Keratinocyte (primary cell): ENCODE measurements at regions not wholly inside any gene's neighbourhood (a gene's known extent, or its start where the extent isn't known, plus 50 kb on each side); places are given as distances from the start of the nearest gene placed in this dataset.

Experiments used
- DNase-seq: peaks from one replicate; pipeline ENCODE4 v3.0.0-alpha.2; 2011; ENCODE audit warnings: low read depth, missing footprints, low spot score
- FAIRE-seq: peaks from 2 replicates; lab custom pipeline; 2011; peaks lifted over from hg19 to GRCh38; lab: Jason Lieb, UNC
- H2AFZ ChIP-seq: 2 replicates; pipeline ENCODE4 v1.6.0; 2012; ENCODE audit warnings: low read length, control low read depth, inconsistent platforms; ENCODE audit not compliant: control insufficient read depth
- H3K27ac ChIP-seq: 2 replicates; pipeline ENCODE4 v1.5.1; 2011; ENCODE audit warnings: low read length; ENCODE audit not compliant: control insufficient read depth, insufficient read depth
- H3K27me3 ChIP-seq: 3 replicates; pipeline ENCODE4 v1.6.0; 2011; ENCODE audit warnings: low read length; ENCODE audit not compliant: control insufficient read depth, insufficient read depth; ENCODE audit errors: extremely low read depth
- H3K36me3 ChIP-seq, 2 experiments: 2 replicates in 1 of 2; 3 replicates in 1 of 2; pipeline ENCODE4 v1.5.1; 2011; ENCODE audit warnings: low read length in 2 of 2, mild to moderate bottlenecking in 1 of 2; ENCODE audit not compliant: control insufficient read depth in 2 of 2, insufficient read depth in 2 of 2; ENCODE audit errors: extremely low read depth in 1 of 2
- H3K4me1 ChIP-seq: 3 replicates; pipeline ENCODE4 v1.5.1; 2011; ENCODE audit warnings: low read length; ENCODE audit not compliant: control insufficient read depth, insufficient read depth; ENCODE audit errors: extremely low read depth
- H3K4me2 ChIP-seq: 3 replicates; pipeline ENCODE4 v1.6.0; 2011; ENCODE audit warnings: low read depth, low read length; ENCODE audit not compliant: control insufficient read depth, insufficient read depth; ENCODE audit errors: extremely low read depth
- H3K4me3 ChIP-seq, 3 experiments: fragments of 200-600 bp in 1 of 3; sonication (generic) in 1 of 3; 2 replicates in 2 of 3; 3 replicates in 1 of 3; pipeline ENCODE4 v1.5.1; 2011 to 2016; ENCODE audit warnings: low read length in 3 of 3, mild to moderate bottlenecking in 3 of 3, control low read depth in 2 of 3, inconsistent platforms in 1 of 3, low read depth in 1 of 3, mixed read lengths in 1 of 3, mixed run types in 1 of 3, moderate library complexity in 1 of 3; ENCODE audit not compliant: control insufficient read depth in 2 of 3, insufficient read depth in 2 of 3; ENCODE audit errors: extremely low read depth in 1 of 3
- H3K79me2 ChIP-seq: 2 replicates; pipeline ENCODE4 v1.6.0; 2012; ENCODE audit warnings: low read length; ENCODE audit not compliant: control insufficient read depth, insufficient read depth
- H3K9ac ChIP-seq: 3 replicates; pipeline ENCODE4 v1.6.0; 2011; ENCODE audit warnings: low read length; ENCODE audit not compliant: control insufficient read depth, insufficient read depth; ENCODE audit errors: extremely low read depth
- H3K9me1 ChIP-seq: 3 replicates; pipeline ENCODE4 v1.6.0; 2011; ENCODE audit warnings: low read length; ENCODE audit not compliant: control insufficient read depth, insufficient read depth; ENCODE audit errors: extremely low read depth
- H3K9me3 ChIP-seq: 2 replicates; pipeline ENCODE4 v1.5.1; 2012; ENCODE audit warnings: low read depth, low read length; ENCODE audit not compliant: control insufficient read depth
- H4K20me1 ChIP-seq: 3 replicates; pipeline ENCODE4 v1.6.0; 2011; ENCODE audit warnings: low read length; ENCODE audit not compliant: control insufficient read depth, insufficient read depth; ENCODE audit errors: extremely low read depth
- EZH2 ChIP-seq: IDR thresholded peaks from one replicate; pipeline ENCODE4 v1.6.1; 2012; ENCODE audit warnings: inconsistent platforms, mild to moderate bottlenecking, low read length, moderate library complexity
- dilution Hi-C: fragments of 300-500 bp; cut with MboI; formaldehyde crosslinking; loops from one replicate; pipeline ENCODE4 v1.7.0; 2020; ENCODE audit warnings: low sequenced_read_pairs; ENCODE audit not compliant: extremely low pct_ligation_motif_present
- TF ChIP-seq, protein P1 (sequence below), 3 experiments: IDR thresholded peaks in 1 of 3; conservative IDR thresholded peaks in 1 of 3; optimal IDR thresholded peaks in 1 of 3; 2 replicates in 2 of 3; 3 replicates in 1 of 3; pipeline versions ENCODE3 to v1.5.1; 2011; ENCODE audit warnings: low read length in 3 of 3, mild to moderate bottlenecking in 3 of 3, moderate library complexity in 2 of 3, control low read depth in 1 of 3, inconsistent platforms in 1 of 3; ENCODE audit not compliant: insufficient read depth in 2 of 3; ENCODE audit errors: extremely low read depth in 1 of 3

DNA sequence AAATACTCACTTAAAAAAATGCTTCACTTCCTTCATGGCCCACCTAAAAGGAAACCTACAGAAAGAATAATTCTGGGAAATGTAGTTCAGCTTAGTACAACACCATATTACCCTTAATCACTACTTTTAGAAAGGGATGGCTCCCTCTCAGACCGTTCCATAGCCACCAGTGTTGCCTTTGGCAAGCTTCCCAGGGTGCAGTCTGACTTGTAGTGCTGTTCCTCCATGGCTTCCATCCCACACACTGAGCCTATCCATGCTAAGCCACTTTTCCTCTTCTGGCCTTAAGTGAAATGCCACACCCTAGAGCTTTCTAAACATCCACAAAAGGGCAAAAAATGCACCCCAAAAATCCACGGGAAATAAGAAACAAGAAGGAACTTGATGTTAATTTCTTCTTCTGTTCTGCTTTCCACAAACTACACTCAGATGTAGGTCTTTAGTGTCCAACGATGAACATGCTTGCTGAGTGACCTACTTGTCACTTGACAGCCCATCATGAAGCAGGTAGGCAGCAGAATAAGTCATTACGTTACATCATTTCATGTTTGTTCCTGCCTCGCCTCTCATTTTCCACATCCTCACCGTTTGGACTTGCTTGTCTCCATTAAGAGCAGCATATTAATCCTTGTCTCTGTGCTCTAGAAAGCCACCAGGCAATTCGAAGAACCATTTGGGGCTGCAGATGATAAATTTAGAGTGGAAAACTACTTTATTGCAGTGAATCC, 391.1 kb upstream of the GRAMD2B start:
- H3K4me3 ChIP-seq = no peak overlapping the region
- H2AFZ ChIP-seq = no peak overlapping the region
- dilution Hi-C loops = no loop called here
- FAIRE-seq (peak; percentile 44), DNase-seq (no peak)
- TF ChIP-seq, protein P1, sequence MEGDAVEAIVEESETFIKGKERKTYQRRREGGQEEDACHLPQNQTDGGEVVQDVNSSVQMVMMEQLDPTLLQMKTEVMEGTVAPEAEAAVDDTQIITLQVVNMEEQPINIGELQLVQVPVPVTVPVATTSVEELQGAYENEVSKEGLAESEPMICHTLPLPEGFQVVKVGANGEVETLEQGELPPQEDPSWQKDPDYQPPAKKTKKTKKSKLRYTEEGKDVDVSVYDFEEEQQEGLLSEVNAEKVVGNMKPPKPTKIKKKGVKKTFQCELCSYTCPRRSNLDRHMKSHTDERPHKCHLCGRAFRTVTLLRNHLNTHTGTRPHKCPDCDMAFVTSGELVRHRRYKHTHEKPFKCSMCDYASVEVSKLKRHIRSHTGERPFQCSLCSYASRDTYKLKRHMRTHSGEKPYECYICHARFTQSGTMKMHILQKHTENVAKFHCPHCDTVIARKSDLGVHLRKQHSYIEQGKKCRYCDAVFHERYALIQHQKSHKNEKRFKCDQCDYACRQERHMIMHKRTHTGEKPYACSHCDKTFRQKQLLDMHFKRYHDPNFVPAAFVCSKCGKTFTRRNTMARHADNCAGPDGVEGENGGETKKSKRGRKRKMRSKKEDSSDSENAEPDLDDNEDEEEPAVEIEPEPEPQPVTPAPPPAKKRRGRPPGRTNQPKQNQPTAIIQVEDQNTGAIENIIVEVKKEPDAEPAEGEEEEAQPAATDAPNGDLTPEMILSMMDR (optimal IDR thresholded peaks at IDR 0.05 in 1 of 3, IDR thresholded peaks at IDR 0.05 in 1 of 3, conservative IDR thresholded peaks at IDR 0.05 in 1 of 3; ENCODE audit: extremely low read depth in 1 of 3, insufficient read depth in 2 of 3, low read length in 3 of 3) = no peak
- no peak for TF ChIP-seq EZH2
- no peaks in the 10 kb centered on the region for H3K9me1 ChIP-seq
- no peaks in the 10 kb centered on the region for H3K4me1 ChIP-seq
- H3K4me2 ChIP-seq = no peak overlapping the region
- H3K79me2 ChIP-seq = no peaks in the 10 kb centered on the region
- H3K9me3 ChIP-seq = no peaks in the 10 kb centered on the region
- no peaks in the 10 kb centered on the region for H3K27me3 ChIP-seq
- no peak overlapping the region for H3K27ac ChIP-seq
- no peak overlapping the region for H3K9ac ChIP-seq
- no peaks in the 10 kb centered on the region for H3K36me3 ChIP-seq
- no peaks in the 10 kb centered on the region for H4K20me1 ChIP-seq

DNA sequence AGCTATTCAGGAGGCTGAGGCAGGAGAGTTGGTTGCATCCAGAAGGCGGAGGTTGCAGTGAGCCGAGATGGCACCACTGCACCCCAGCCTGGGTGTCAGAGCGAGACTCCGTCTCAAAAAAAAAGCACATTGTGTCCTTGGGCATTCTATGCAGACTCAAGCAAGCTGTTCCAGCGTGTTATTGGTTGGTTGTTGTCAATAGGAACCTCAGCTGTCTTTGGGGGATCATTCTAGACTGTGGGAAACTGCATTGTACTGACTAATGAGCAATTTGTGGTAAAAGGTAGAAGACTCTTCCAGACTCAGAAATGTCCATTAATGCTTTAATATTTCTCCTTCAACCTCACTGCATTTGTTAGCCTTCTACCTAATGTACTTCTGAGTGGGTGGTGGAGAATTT, 379.5 kb upstream of the GRAMD2B start:
- Histone ChIP-seq H3K27ac (no peak overlapping the region), H3K9ac (no peak overlapping the region), H3K79me2 (no peaks in the 10 kb centered on the region), H3K4me1 (no peaks in the 10 kb centered on the region), H2AFZ (no peak overlapping the region), H3K9me1 (no peaks in the 10 kb centered on the region), H3K4me3 (no peak overlapping the region), H3K27me3 (no peaks in the 10 kb centered on the region), H4K20me1 (no peaks in the 10 kb centered on the region), H3K36me3 (no peaks in the 10 kb centered on the region), H3K9me3 (no peaks in the 10 kb centered on the region), H3K4me2 (no peak overlapping the region)
- DNase-seq = no peak
- dilution Hi-C loops = no loop called here
- no peak for TF ChIP-seq EZH2
- no peak for FAIRE-seq
